Cardiac muscle cell (in vitro differentiated cells and primary cell): ENCODE measurements at regions not wholly inside any gene's neighbourhood (a gene's known extent, or its start where the extent isn't known, plus 50 kb on each side); places are given as distances from the start of the nearest gene placed in this dataset.

Source experiments
- DNase-seq, 2 donors: peaks; one replicate each; pipeline versions ENCODE4 v3.0.0 to v3.0.0-alpha.2; 2010 to 2017; ENCODE audit warnings: low read depth in 1 of 2, low spot score in 1 of 2
- H3K27ac ChIP-seq: fragments of 200-600 bp; sonication (generic); 2 replicates; pipeline ENCODE4 v1.5.1; 2016
- H3K27me3 ChIP-seq: fragments of 200-600 bp; sonication (generic); 2 replicates; pipeline ENCODE4 v1.6.0; 2016; ENCODE audit warnings: control low read depth
- H3K36me3 ChIP-seq: fragments of 200-600 bp; sonication (generic); 2 replicates; pipeline ENCODE4 v1.5.1; 2016; ENCODE audit warnings: control low read depth
- H3K4me1 ChIP-seq: fragments of 200-600 bp; sonication (generic); 2 replicates; pipeline ENCODE4 v1.8.1; 2017; ENCODE audit warnings: low read depth, mild to moderate bottlenecking, mixed run types
- H3K4me3 ChIP-seq: fragments of 200-600 bp; sonication (generic); 2 replicates; pipeline ENCODE4 v1.5.1; 2016; ENCODE audit warnings: mild to moderate bottlenecking
- H3K9me3 ChIP-seq: fragments of 200-600 bp; sonication (generic); 2 replicates; pipeline ENCODE4 v1.5.1; 2017; ENCODE audit warnings: low read depth, mild to moderate bottlenecking, control low read depth
- TF ChIP-seq, protein P1 (sequence below): IDR thresholded peaks from 2 replicates; pipeline ENCODE4 v1.5.1; 2012; ENCODE audit warnings: low read depth, mild to moderate bottlenecking, low read length

DNA sequence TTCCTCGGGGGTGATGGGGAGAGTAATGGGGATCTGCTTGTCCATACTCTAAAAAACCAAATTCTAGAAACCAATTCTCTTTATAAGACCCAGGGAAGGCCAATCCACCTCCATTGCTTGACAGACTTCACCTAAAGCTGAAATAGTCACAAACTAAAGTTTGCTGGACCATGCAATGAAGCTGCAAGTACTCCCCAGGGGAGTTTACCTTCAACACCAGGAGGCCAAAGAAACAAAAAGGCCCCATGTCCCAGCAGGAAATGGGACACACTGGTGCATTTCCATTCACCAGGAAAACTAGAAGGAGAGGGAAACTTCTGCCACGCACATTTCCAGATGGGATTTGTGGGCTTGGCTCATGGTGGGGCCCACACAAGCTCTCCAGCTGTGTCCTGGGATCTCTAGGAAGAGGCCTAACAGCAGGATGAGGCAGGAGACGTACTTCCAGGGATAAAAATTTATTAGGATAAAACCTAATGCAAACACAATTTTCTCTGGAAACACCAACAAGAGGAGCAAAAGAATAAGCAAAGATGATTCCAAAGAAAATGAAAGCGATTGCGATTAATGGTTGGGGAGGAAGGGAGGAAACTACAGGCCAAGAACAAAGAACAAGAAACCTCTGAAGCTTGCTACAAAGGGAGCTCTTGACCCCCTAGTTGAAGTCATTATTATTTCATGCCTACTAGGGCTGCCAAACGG is 238.0 kb upstream of the LRTM1 start:
- Histone ChIP-seq H3K9me3 (no peaks in the 10 kb centered on the region), H3K4me3 (no peak overlapping the region), H3K27ac (no peak overlapping the region), H3K27me3 (peaks cover 52% of the 10 kb centered on the region), H3K36me3 (no peaks in the 10 kb centered on the region), H3K4me1 (no peaks in the 10 kb centered on the region)
- TF ChIP-seq, protein P1, sequence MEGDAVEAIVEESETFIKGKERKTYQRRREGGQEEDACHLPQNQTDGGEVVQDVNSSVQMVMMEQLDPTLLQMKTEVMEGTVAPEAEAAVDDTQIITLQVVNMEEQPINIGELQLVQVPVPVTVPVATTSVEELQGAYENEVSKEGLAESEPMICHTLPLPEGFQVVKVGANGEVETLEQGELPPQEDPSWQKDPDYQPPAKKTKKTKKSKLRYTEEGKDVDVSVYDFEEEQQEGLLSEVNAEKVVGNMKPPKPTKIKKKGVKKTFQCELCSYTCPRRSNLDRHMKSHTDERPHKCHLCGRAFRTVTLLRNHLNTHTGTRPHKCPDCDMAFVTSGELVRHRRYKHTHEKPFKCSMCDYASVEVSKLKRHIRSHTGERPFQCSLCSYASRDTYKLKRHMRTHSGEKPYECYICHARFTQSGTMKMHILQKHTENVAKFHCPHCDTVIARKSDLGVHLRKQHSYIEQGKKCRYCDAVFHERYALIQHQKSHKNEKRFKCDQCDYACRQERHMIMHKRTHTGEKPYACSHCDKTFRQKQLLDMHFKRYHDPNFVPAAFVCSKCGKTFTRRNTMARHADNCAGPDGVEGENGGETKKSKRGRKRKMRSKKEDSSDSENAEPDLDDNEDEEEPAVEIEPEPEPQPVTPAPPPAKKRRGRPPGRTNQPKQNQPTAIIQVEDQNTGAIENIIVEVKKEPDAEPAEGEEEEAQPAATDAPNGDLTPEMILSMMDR, result no peak
- no peak for DNase-seq

DNA sequence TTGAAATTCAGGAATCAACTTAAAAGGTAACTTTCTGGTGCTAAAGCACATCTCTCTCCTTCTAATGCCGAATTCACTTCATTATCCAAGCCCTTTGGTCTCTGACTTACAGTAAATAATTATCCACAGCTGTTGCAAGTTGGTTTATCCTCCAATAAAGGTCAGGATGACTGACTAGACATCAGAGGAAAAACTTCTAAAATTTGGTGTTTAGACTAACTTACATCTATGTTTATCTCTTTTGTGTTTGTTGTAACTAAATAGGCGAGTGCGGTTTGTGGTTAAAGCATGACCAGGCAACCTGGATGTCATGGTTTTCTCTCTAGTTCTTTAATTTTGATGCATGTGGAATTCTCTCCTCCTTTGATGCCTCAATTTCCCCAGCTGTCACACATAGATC is 237.4 kb upstream of the LRTM1 start:
- TF ChIP-seq, protein P1, result no peak
- H3K27me3 ChIP-seq, result peaks cover 54% of the 10 kb centered on the region
- H3K27ac ChIP-seq, result no peak overlapping the region
- no peaks in the 10 kb centered on the region for H3K36me3 ChIP-seq
- H3K4me1 ChIP-seq, result no peaks in the 10 kb centered on the region
- H3K9me3 ChIP-seq, result no peaks in the 10 kb centered on the region
- DNase-seq, result no peak
- H3K4me3 ChIP-seq, result no peak overlapping the region

DNA sequence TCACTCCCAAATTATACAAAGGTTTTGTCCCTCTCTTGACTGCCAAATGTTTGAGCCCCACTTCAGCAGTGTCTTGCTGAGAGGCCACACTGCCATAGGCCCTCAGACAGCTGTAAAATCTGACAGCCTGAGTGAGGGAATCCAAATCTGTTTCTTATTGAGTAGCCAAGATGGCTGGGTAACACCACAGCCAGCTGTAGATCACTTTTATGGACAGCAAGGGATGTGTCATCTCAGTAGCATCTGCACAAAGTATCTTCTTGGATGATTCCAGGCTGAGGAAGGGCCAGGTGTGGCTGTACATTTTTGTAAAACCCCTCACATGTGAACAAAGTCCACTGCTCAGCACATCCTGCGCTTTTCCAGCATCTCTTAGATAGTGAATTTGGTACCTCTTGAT is 237.0 kb upstream of the LRTM1 start:
- TF ChIP-seq, protein P1, result no peak
- Histone ChIP-seq H3K4me1 (no peaks in the 10 kb centered on the region), H3K27ac (no peak overlapping the region), H3K36me3 (no peaks in the 10 kb centered on the region), H3K9me3 (no peaks in the 10 kb centered on the region), H3K4me3 (no peak overlapping the region), H3K27me3 (peaks cover 54% of the 10 kb centered on the region)
- DNase-seq, result no peak

DNA sequence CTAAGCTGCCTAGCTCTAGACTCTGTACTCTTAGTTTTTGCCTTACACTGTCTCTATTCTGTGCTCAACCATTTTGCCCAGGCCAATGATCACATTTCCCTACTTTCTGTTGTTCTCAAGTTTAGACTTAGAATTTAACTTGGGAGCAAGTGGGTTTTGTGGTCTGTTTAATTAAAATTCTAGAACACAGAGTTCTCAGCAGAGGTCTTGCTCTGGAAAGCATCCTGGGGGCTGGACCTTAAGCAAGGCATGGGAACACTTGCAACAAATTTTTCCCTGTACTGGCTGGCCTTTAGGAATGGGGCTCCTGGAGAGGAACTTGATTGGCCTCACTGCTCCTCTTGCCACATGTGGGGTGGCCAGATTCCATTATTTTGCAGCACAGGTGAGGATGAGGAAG is 236.3 kb upstream of the LRTM1 start:
- Histone ChIP-seq H3K27me3 (peaks cover 58% of the 10 kb centered on the region), H3K36me3 (no peaks in the 10 kb centered on the region), H3K4me1 (no peaks in the 10 kb centered on the region), H3K27ac (no peak overlapping the region), H3K9me3 (no peaks in the 10 kb centered on the region), H3K4me3 (no peak overlapping the region)
- TF ChIP-seq, protein P1, result no peak
- DNase-seq, result no peak

DNA sequence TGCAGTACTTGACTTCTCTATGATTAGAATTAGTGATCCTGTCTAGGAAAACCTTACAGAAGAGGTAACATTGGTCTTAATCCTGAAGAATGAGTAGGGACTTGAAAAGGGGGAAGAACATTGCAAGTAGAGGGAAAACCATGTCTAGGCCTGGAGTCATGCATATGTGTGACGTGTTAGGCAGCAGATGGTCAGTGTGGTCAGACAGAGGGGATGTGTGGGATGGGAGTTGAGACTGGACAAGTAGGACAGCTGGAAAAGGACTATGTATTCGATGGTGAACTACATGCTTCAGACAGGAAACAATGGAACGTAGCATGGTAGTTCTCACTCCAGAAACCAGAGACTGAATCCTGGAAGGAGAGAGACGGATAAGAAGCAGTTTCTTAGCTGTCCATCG is 235.6 kb upstream of the LRTM1 start:
- no peaks in the 10 kb centered on the region for H3K4me1 ChIP-seq
- H3K27ac ChIP-seq, result no peak overlapping the region
- H3K9me3 ChIP-seq, result no peaks in the 10 kb centered on the region

More for the DNA sequence above, 235.6 kb upstream of the LRTM1 start:
- TF ChIP-seq, protein P1, result no peak
- Histone ChIP-seq H3K4me3 (no peak overlapping the region), H3K36me3 (no peaks in the 10 kb centered on the region), H3K27me3 (peaks cover 65% of the 10 kb centered on the region)
- DNase-seq, result no peak
